ENCODE measurements at regions not wholly inside any gene's neighbourhood (a gene's known extent, or its start where the extent isn't known, plus 50 kb on each side); places are given as distances from the start of the nearest gene placed in this dataset.

DNA sequence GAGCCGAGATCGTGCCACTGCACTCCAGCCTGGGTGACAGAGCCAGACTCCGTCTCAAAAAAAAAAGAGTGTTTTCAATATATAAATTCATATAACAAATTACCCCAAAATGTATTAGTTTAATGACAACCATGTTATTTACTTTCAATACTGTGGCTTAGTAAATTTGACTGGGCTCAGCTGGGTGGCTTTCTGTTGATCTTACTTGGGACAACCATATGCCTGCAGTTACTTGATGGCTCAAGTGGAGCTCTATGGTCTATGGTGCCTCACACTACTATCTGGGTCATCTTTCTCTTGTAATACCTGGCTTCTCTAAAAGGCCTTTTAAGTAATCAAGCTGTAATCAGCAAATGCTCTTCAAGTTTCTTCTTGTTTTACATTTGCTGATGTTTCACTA, 341.5 kb upstream of the SPHKAP start:
- peaks cover 2% of the 10 kb centered on the region for H3K9me3 ChIP-seq (replicated peaks; ENCODE audit: control insufficient read depth, insufficient read depth, low read length)
- FAIRE-seq, result no peak
- DNase-seq (ENCODE audit: low read depth, low spot score), result no peak
- no TSS peak for BruUV-seq (replicated peaks)
- no peaks in the 10 kb centered on the region for H3K27me3 ChIP-seq (ENCODE audit: control insufficient read depth in 2 of 2, insufficient read depth in 2 of 2, low read length in 2 of 2)
- no peak overlapping the region for H3K9ac ChIP-seq (replicated peaks; ENCODE audit: extremely low read depth, insufficient read depth, low read length)
- no peaks in the 10 kb centered on the region for H3K36me3 ChIP-seq (ENCODE audit: control insufficient read depth in 2 of 2, extremely low read depth in 1 of 2, insufficient read depth in 2 of 2, low read length in 2 of 2)
- no peaks in the 10 kb centered on the region for H3K4me1 ChIP-seq (ENCODE audit: control insufficient read depth, extremely low read depth, insufficient read depth, low read length)
- no peaks in the 10 kb centered on the region for H4K20me1 ChIP-seq (replicated peaks; ENCODE audit: control insufficient read depth, extremely low read depth, insufficient read depth, low read length)
- H2AFZ ChIP-seq (ENCODE audit: low read depth, low read length), result no peak overlapping the region
- H3K27ac ChIP-seq (ENCODE audit: insufficient read depth, low read depth, low read length), result no peak overlapping the region
- CTCF ChIA-PET, result no interaction called here
- no peaks in the 10 kb centered on the region for H3K9me1 ChIP-seq (replicated peaks; ENCODE audit: control insufficient read depth, extremely low read depth, insufficient read depth, low read length)
- no peak for TF ChIP-seq MYC (IDR thresholded peaks at IDR 0.05; ENCODE audit: low read depth, low read length)
- TF ChIP-seq POLR2AphosphoS5 (IDR thresholded peaks at IDR 0.05; ENCODE audit: insufficient read depth, low read depth, low read length), result no peak
- TF ChIP-seq FOS (IDR thresholded peaks at IDR 0.05; ENCODE audit: borderline replicate concordance, insufficient read depth, low read length), result no peak
- no peak for TF ChIP-seq GATA2 (IDR thresholded peaks at IDR 0.05; ENCODE audit: insufficient read depth, insufficient read length, low read depth, low read length)
- TF ChIP-seq, protein P1, sequence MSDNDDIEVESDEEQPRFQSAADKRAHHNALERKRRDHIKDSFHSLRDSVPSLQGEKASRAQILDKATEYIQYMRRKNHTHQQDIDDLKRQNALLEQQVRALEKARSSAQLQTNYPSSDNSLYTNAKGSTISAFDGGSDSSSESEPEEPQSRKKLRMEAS (IDR thresholded peaks at IDR 0.05; ENCODE audit: insufficient read depth, insufficient read length), result no peak
- TF ChIP-seq EZH2 (IDR thresholded peaks at IDR 0.05; ENCODE audit: borderline replicate concordance, low read depth, low read length, severe bottlenecking), result no peak
- no peak for TF ChIP-seq POLR2A (IDR thresholded peaks at IDR 0.05; ENCODE audit: low read depth, low read length)
- no peak for TF ChIP-seq CTCF (IDR thresholded peaks at IDR 0.05; ENCODE audit: extremely low read depth in 1 of 2, insufficient read depth in 1 of 2, low read depth in 1 of 2, low read length in 2 of 2)
- no peak for TF ChIP-seq JUN (IDR thresholded peaks at IDR 0.05; ENCODE audit: borderline replicate concordance, insufficient read depth, insufficient read length, low read depth)
- POLR2A ChIA-PET, result no interaction called here
- H3K79me2 ChIP-seq (ENCODE audit: control insufficient read depth, insufficient read depth, low read length), result no peaks in the 10 kb centered on the region
- dilution Hi-C loops (cut with MboI; ENCODE audit: extremely low pct_ligation_motif_present, low sequenced_read_pairs) (no loop called here), intact Hi-C loops (cut with micrococcal nuclease) (no loop called here)
- H3K4me2 ChIP-seq (ENCODE audit: insufficient read depth, low read length), result no peak overlapping the region
- no peak overlapping the region for H3K4me3 ChIP-seq (replicated peaks in 1 of 3; ENCODE audit: insufficient read depth in 1 of 3, low read depth in 1 of 3, low read length in 3 of 3)

Measured in endothelial cell of umbilical vein (primary cell).